NCI-H2081 treated with DMSO at 0.1 percent for 48 hours (cell line): ENCODE measurements at regions not wholly inside any gene's neighbourhood (a gene's known extent, or its start where the extent isn't known, plus 50 kb on each side); places are given as distances from the start of the nearest gene placed in this dataset.
"Not testable (repeated sequence)": the region's sequence is repeated elsewhere in the genome, so short reads cannot be mapped to it uniquely, and the experiment has no call there.

ENCODE experiments used
- DNase-seq: peaks from one replicate; lab custom pipeline; 2025; lab: John Stamatoyannopoulos, UW

GRCh38 chr1:55868026-55868425 is 652.9 kb upstream of the USP24 start:
- no peak for DNase-seq

GRCh38 chr1:55867304-55867843 is 652.2 kb upstream of the USP24 start:
- no peak for DNase-seq

- not testable (repeated sequence) for DNase-seq
Observed at GRCh38 chr1:55865778-55866177, 650.6 kb upstream of the USP24 start.

DNA sequence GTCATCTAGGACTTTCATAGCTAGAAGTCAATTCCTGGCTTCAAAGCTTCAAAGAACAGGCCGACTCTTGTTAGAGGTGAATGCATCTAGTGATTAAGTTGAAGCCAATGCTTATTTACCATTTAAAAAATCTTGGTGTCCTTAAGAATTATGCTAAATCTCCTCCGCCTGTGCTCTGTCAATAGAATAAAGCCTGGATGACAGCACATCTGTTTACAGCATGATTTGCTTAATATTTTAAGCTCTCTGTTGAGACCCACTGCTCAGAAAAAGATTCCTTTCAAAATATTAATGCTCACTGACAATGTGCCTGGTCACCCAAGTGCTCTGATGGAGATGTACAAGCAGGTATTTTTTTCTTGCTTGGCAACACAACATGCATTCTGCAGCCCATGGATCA is 649.1 kb upstream of the USP24 start:
- DNase-seq: no peak

- DNase-seq: no peak
Observed at GRCh38 chr1:55861676-55862340, 646.6 kb upstream of the USP24 start.

DNA sequence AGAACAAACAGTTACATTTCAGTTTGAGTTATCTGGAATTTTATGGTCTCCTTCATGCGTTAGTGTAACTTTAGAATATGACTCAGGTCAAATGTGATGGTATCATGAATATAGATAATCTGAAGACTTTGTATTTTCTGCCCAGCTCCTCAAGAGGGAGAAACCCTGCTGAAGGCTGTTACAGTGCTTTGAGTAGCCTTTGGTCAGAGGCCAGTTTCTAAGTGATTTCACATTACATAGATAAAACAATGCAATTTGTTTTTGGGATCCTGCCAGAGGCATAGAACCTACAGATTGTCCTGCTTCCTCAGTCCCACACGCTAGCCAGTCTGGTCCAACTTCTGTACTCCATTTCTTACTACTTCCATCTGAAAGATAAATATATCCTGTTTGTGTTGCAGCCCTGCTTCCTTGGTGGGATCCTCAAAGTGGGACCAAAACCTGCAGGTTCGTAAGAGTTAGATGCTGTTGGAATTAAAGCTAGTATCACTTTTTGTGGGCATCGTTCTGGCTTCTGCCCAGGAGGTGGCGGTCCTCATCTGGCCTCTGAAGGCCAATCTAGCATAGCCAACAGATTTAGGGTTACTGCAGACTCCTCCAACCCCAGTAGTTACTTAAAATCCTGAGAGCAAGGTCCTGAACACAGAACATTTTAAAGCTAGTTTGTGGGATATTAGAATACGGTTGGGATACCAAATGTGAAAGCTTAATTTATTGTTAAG is 645.8 kb upstream of the USP24 start:
- no peak for DNase-seq

DNA sequence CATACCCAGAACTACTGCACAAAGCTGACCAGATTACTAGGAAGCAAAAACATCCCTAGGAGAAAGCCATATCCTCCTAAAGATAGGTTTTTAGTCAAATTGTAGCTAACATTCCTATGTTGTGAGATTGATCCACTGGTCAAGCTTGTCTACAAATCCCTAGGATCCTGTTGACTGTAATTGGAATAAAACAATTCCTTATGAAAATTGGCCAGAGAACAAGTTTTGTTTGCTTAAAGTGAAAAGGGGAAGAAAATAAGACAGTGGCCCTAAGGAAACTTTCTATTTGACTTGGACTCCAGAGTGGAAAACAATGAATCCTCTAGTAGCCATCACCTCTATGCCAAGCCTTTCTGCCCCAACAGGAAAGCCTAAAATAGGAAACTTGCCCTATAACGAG is 645.2 kb upstream of the USP24 start:
- DNase-seq: no peak

- no peak for DNase-seq
Observed at GRCh38 chr1:55854911-55855310, 639.7 kb upstream of the USP24 start.

GRCh38 chr1:55848906-55849305 is 633.7 kb upstream of the USP24 start:
- DNase-seq: no peak

DNA sequence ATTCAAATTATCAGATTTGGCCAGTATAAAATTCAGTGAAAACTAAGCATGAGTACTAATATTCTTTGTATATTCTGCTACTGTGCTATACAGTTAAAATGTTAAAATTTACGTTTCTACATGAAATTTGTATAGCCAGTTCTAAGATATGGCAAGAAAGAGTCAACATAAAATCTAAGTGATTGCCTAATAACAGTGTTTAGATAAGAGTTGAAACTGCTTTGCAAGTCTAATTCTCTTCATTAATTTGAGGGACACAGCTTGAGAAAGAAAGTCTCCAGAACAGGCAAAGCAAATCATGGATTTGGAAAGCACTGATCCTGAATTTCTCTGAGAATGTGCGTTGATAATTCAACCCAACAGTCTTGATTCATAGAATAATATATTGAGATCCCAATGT is 630.9 kb upstream of the USP24 start:
- DNase-seq: no peak

DNA sequence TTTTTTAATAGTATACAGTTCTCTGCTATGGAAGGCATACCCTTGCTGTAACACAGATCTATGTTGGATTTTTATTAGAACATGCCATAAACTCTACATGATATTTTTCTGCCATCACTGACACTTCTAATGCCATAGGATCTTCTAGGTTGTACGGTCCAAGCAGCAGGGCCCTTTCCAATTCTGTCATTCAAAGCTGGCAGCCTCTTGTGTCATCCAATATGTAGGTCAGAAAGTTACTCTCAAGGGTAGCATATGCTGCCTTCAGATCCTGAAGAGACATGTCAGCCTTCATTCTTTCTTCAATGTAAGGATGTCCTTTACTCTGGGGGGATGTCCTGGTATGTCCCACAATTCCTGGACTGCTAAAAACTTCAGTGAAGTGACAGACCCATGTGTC is 629.2 kb upstream of the USP24 start:
- no peak for DNase-seq

DNA sequence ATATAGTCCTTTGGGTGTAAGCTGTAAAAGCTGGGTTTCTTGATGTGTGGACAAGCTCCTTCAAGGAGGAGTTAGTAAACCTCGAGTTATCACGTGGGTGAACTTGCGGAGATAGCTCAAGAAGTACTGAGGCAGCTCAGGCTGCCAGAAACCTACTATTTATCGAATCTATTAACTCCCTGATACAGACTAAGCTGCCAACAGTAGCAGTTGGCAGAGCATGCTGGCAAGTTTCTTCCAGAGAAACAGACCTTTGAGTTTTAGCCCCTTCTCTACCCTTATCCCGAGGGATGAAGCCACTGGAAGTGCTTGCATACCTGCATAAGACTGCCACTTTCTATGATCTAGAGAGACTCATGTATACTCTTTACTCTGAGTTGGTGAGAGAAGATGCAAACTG is 624.5 kb upstream of the USP24 start:
- no peak for DNase-seq

GRCh38 chr1:55839221-55839620 is 624.1 kb upstream of the USP24 start:
- no peak for DNase-seq

DNA sequence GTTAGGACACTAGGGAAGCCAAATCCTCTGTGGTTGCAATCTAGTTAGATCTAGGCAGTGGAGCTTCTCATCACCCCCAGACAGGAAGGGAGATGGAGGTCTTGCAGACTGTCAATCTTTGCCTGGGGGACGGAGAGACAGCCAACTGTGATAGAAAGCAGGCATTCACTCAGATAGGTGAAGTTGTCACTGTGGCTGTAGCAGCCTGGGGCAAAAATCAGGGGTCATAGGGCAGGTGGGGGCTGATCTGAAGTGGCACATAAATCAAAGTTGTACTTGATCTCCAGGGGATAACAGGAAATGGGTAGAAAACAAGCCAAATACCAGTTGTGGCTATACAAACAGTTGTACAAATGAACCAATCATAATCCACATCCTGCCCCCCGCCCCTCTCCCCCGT is 620.9 kb upstream of the USP24 start:
- DNase-seq: no peak

DNA sequence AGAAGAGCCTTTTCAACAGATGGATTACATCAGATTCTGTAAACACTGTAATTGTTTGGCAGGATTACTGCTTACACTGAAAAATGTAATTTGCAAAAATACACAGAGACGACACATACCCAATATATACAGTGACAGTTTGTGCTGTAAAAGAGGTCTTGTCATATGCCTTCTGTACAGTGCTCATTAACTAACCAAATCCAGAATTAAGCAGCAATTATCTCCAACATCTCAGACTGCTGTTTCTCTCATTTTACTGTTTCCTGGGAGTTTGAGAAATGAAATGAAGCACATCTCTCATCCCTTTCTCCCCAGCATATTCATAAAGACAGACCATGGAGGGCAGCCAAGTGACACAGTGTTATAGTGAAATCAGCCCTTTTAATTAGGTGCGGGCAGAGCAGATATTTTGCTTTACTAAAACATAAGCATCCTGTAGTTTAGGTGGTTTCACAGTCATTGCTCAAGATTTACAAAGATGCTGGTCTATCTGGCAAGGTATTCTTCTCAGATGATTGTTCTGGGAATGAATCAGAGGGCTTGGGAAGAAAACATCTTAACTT is 618.4 kb upstream of the USP24 start:
- DNase-seq: peak; percentile 26

DNA sequence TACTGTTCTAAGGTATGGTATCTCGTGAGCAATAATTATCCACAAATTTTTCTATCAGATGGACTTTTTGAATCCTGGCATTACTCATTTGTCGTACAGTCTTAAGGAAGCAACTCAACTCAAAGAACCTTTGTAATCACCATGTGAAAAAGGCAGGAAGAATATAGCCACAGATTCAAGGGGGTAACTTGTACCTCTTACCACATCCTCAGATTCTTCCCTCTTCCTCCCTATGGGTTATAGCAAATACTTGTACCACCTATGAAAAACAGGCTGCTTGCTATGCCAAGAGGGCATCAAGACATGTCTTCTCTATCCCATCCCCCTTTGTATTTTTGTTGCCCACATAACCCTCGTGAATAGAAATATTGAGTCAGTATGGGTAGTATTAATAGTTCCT is 616.6 kb upstream of the USP24 start:
- DNase-seq: no peak

DNA sequence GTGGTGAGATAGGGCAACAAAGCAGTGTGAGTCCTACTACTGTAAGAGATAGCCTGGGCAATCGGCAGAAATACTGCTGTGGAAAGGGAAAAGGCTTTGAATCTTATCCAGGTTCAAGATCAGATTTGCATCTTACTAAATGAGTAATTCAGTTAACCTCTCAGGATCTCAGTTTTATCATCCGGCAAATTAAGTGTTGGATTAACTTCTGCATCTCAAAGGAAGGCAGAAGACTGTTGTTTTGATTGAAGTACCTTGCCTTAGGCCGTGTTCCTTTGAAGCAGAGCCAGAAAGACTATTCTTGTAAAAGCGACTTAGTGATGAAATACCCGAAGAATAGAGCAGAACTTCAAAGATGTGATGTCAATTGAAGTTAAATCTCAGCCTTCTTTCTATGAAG is 612.9 kb upstream of the USP24 start:
- no peak for DNase-seq

DNA sequence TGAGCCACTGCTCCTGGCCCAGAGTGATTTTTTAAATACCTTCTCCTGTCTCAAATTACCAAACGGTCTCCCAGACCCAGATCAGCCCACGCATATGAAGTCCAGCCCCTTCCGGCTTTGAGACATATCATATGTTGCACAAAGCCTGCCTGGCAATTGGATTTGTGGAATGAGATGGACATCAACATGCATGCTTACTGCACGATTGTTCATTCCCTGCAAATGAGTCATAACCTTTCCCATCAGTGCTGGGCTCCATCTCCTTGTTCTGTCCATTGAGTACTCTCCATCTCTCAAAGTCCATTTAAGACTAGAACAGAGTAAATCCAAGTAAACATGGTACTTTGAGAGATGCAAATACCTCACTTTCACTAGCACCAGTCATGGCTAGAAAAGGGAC is 612.2 kb upstream of the USP24 start:
- DNase-seq: no peak

DNA sequence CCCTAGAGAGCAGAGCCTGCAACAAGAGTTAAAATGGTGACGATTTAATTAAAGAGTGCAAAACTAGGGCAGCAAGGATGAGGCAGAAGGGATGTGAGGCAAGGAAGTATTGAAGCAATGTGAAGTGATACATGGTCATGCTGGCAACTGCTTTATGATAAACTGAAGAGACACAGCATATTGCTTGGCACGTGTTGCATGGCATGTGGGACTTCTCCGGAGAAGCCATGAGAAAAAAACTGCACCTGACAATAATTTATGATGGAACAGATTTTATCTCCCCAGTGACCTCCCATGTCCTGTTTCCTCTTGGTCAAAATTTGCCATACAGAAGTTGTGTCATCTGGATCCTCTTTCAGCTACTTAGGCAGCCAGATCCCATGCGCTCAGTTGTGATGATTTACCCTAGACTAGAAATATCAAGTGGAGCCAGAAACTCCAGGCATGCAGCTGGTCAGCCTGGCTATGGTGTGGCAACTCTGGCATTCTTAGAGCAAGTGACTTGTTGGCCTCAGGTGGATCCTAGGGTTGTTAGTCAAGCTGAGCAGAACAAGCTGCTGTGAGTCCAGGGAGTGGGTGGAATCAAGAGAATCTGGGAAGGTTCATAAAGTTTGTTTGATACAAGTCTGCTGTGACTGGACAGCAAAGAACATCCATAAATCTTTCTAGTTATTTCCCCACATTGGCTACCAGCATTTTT is 611.4 kb upstream of the USP24 start:
- DNase-seq: no peak

- DNase-seq: no peak
Observed at GRCh38 chr1:55825461-55825860, 610.3 kb upstream of the USP24 start.

DNA sequence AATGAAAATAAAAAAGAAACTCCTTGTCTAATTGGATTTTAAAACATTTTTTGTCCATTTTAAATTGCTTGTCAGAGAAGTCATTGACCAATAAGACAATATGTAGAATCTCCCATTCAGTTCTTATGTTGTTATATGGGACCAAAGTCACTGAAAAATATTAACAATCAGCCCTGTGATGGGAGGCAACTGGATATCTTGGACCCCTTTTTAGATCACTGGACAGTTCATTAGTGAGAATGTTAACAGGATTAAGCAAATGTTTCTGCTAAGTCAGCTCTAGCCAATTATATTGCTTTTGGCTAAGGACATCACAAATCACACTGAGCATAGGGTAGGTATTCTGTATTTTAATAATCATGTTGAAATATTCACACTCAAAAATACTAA is 609.1 kb upstream of the USP24 start:
- DNase-seq: no peak

GRCh38 chr1:55823541-55824250 is 608.5 kb upstream of the USP24 start:
- DNase-seq: no peak
